Fibroblast of skin of scalp (primary cell): ENCODE measurements at regions not wholly inside any gene's neighbourhood (a gene's known extent, or its start where the extent isn't known, plus 50 kb on each side); places are given as distances from the start of the nearest gene placed in this dataset.
A peak's percentile ranks its signal among the peaks of the same experiment; 100 is the strongest.

ENCODE experiments used
- DNase-seq: peaks from one replicate; pipeline ENCODE4 v3.0.0-alpha.2; 2013

DNA sequence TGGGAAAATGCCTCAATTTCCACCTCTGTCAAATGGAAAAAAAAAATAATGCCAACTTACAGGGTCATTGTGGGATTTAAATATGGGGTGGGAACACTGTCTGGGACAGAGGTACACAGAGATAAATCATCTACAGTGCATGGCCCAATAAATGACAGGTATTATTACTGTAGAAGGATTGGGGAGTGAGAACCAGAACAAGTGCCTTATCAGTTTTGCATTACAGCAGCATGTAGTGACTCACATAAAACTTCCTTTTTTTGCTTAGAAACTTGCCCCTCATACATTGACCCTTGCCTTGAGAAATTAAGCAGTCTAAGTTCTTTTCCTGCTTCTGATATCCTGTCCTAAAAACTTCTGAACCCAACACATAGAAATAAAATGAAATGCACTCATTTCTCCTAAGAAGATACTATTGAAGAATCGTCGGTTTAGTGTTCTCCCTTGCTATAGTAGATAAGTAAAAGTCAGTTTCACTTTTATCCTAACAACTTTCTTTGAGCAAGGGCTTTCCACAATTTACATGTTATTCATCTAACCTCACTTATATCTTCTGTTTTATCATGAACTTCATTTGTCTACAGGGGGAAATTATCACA is 121.0 kb upstream of the HAAO start:
- DNase-seq, result no peak

DNA sequence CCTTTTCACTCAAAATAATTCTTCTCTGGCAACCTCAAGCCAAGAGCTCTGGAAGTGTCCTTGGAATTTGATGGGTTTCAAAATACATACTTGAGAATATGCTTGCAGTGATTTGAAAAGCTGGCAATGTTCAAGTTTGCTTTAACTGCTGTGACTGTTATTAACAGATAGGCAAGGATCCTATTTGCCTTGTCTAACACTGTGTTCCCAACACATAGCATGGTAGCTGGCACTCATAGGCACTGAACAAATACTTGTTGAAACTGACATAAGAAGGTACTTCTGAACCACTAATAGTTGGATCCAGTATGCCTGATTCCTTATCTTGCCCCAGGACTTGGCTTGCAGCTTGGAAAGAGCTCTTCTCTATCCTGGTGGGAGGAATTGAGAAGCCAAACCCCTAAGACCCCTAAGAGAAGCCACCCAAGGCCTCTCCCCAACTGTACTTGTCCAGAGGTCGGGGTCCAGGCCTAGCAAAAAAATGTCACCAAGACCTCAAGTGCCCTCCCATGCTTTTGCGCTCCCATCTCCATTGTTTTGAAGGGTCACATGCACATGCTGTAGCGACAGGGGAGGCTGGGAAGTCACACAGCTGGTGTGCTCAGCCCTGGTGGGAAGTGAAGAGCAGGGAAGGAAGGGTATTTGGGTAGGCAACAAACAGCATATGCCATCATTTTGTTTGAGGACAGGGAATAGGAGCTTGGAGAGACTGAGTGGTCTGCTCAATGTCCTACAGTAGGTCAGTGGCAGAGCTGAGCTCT is 118.4 kb upstream of the HAAO start:
- no peak for DNase-seq

DNA sequence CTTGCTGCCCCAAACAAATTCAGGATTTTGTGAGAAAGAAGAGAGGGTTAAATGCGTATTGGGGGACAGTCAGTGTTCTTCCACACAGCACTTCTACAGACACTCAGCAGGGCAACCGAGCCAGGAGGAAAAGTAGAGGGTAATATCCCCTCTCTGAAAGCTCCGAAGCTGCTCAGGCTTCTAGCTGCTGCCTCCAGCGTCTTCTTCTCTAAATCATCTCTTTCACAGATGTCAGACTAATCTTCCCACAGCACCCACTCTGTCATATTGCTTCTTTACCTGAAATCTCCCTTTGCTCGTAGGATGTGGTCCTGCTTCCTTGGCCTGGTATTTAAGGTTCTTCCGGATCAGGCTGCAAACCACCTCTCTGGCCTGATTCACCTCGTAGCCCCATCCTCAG is 117.6 kb upstream of the HAAO start:
- DNase-seq, result no peak

DNA sequence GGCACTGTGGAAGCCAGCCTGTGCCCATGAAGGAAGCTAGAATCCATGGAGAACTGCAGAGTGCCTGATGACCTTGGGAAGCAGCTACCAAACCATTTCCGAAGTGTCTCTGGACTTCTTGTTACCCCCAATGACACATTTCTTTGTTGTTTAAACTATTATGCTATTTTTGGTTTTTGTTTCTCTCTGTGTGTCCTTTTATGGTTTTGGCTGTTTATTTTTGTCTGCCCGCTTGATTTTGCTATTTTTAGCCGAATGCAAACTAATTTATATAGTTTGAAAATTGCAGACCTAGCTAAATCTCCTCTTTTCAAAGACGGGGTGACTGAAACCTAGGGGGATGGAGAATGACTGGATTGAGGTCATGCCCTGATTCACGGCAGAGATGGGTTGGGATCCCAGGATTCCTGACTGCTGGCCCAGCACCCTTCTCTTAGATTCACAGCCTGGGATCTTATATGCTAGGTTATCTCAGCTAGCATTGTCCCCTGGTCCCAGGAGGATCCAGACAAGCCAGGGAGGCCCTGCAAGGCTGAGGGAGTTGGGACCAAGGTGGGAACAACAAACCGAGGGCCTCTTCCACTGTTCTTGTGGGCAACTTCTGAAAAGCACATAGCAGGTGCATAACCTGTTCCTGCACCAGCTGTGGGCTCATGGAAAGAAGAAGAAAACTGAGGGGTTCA is 116.3 kb upstream of the HAAO start:
- no peak for DNase-seq

DNA sequence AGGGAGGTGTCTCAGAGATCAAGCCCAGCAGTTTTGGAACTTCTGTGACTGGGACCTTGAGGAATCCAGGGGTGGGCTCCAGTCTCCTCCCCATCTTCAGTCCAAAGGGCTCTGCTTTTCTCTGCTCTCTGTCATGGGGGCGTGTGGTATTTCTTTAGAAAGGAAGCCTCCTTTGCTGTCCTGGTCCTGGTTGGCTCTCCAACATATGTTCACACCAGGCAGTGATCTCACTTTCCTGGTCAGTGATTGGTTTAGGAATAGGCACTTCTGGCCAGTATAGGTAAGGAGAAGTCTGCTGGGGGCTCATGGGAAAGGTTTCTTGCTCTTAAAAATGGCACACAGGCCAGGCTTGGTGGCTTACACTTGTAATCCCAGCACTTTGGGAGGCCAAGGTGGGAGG is 115.5 kb upstream of the HAAO start:
- no peak for DNase-seq

DNA sequence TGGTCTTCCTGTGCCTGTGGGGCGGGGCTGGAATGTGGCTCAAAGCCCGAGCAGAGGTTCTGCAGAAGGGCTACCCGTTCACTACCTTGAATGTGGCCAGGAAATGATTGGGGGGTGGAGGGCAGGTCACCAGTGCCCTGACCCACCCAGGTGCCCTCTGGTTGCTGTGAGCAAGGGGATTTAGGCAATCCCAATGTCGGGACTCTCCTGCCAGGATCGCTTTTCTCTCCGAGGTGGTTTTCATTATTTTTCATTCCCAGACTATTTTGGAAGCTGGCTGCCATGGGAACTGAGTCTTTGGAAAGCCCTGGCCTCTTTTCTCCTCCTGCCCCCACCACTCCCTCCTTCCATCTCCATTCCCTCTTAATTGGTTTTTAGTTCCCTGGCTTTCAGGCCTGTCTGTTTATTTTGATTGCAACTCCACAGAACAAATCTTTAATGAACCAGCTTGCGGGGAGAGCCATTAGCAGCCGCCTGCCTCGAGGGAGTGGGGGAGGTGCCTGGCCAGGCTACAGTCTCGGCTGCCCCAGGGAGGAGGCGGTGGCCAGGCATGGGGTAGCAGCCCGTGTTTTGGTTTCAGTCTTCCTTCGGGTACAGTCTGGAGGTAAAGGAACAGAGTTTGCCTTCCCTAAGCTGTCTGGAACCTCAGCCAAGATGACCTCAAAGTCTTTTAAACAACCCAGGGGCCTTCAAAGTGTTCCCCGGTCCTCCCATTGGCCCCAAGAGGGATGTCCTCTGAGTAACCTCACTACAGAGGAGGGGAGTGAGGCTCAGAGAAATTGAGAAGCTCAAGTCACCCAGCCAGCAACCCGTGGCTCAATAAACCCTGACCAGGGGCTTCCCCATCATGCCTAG is 114.4 kb upstream of the HAAO start:
- peak; percentile 79 for DNase-seq

DNA sequence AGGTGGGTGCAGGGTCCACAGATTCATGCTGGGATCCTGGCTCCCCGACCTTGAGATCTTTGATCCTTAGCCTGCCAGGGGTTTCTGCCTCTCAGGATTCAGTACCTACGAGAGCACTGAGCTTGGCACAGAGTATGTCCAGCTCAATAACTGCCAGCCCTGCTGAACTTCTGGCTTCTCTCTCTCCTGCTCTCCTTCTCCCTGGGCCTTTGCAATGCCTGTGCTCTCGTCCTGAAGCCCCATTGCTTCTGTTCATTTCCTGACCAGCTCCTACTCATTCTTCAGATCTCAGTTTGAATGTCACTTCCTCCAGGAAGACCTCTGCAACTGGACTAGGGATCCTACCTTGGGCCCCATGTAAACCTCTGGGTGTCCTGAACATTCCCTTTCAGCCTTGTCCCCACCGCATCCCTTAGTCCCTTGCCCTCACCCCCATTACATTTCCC is 113.8 kb upstream of the HAAO start:
- DNase-seq, result no peak

DNA sequence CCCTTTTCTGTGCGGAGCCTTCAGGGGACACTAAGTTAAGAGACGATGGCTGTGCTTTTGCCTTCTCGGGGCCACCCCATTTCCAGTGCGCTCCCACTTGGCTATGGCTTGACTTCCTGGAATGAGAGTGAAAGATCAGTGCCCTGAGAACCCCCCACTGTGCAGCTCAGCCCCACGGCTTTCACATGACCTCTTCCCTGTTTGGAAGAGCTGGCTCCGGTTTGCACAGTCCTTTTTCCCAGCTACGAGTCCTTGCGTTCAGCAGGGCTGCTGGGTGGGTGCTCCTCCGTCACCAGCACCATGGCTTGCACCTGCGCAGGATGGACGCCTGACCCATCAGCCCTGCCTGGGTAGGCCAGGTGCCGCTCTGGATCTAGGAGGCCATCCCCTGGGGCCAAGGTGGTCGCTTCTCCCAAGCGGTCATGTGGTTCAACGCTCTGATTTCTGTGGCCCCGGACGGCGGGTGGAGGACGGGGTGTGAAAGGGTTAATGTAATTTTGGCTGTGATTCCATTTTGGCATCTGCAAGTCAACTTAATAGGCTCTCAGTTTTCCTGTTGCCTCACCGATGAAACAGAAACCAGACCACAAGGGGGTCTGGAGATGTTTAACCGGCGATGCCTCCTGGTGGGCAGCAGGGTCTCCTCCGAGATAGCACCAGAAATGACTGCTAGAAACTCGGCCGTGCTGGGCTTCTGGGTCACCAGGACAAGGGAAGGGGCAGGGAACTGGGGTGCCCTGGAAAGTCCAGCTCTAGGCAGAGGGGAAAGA is 113.1 kb upstream of the HAAO start:
- DNase-seq, result peak; percentile 81

DNA sequence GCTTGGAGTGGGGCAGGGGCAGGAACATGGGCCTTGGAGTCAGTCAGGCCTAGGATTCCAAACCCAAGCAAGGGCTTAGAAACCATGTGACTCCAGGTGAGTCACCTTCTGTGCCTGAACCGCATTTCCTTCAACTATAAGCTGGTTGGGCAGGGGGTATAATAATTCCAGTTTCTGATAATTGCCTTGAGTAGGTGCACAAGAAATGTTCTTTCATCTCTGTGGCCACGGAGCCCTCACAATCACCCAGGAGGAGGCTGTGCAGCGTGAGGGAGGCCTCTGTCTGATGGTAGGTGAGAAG is 112.1 kb upstream of the HAAO start:
- no peak for DNase-seq

DNA sequence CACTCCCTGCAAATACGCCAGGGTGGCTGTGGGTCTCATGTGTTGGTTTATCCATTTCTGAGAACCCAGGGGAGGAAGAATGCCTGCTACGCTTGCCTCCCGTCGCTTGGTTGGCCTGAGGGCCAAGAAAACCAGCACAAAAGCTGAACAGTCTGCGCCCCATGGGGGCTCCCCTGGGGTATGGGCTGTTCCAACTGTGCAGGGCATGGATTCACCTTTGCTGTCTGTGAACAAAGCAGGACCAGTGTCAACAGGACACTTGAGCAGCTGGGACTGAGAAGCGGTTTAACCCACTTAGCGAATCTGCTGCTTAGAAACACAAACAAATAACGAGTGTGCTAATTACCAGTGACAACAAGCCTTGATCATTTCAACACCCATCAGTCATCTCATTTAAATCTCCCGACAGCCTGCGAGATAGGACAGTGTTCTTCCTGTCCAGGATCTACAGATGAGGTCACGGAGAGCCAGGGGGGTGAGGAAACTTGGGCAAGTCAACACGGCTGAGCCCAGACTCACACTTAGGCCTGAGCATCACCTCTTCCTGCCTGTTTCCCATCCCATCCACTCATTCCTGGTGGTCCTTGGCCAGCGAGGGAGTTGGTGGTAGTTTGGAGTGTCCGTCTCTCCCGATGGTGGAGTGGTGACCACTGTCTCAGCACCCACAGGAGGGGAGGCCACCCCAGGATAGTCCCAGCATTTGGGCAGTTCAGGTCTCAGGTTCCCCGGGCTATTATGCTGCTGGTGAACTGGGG is 111.6 kb upstream of the HAAO start:
- DNase-seq, result no peak

DNA sequence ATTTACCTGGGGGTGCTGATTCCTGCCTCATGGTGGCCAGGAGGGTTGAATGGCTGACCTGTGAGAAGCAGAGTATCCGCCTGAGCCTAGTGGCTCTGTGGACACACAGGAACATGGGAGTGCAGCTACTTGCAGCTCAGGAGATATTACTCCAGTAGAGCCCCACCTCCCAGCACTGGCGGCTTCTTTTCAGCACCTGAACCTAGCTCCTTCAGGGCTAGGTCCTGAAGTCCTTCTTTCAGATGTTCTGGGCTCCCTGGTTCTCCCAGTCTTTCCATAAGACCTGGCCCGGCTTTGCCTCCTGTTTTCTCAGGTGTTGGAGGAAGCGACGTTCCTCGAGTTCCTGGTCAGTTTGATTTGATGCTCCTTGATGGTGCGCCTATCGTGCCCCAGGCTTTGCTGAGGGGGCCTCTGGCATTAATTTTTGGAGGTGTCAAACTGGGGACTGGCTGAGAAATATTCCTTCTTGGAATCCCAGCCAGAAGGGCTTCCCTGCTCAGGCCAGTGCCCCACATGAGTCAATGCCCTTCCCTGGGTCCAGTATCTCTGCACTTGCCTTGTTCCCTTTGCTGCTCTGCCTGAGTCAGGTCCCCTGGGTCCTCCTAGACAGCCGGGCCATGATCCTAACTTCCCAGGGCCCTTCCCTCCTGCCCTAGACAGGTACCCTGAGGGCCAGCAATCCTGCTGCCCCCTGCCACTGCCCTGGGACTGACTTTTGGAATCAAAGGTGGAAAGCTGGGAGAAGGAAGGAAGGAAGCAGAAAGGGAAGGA is 110.7 kb upstream of the HAAO start:
- DNase-seq, result no peak

DNA sequence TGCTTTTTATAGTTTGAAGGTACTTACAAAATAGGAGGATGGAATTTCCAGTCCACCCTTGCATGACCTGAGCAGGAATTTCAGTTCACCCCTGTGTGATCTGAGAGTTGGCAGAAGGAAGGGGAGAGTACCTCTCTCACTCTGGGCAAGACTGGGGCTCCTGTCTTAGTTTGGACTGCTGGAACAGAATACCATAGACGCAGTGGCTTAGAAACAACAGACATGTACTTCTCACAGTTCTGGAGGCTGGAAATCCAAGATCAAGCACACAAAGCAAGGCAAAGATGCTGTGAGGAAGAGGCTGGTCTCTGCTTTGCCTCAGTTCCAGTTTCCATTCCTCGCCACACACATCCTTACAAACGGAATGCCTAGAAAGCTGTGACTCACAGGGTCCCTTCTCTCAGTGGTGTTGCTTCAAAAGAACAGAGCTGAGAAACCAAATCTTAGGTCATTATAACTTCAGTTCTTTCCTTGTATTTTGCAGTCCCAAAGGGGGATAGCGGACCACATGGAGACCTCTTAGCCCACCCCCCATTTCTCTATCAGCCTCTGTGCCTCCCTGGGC is 108.8 kb upstream of the HAAO start:
- peak; percentile 63 for DNase-seq

DNA sequence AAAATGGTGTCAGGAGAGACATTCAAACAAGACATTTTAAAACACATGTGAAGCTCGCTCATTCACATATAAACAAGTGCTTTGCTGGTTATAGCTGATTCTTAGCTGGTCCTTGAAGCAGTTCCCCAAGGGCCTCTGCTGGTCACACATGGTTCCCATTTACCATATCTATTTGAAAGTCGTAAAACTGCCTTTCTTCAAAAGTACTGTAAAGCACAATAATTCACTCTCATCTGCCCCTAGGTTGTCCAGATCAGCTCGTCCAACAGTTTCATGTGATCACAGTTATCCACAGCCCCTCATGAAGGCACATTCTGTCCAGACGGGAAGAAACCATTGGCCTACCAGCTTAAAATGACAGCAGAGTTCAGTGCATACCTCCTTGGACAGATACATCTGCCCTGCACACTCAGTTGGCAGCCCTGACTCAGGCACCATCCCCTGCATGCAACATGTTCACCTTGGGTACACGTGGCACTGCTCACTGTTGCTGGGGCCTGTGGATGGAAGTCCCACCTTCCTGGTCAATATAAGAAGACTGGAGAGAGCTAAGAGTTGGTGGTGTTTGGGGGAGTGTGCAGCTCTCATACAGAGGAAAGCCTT is 108.0 kb upstream of the HAAO start:
- DNase-seq, result no peak

DNA sequence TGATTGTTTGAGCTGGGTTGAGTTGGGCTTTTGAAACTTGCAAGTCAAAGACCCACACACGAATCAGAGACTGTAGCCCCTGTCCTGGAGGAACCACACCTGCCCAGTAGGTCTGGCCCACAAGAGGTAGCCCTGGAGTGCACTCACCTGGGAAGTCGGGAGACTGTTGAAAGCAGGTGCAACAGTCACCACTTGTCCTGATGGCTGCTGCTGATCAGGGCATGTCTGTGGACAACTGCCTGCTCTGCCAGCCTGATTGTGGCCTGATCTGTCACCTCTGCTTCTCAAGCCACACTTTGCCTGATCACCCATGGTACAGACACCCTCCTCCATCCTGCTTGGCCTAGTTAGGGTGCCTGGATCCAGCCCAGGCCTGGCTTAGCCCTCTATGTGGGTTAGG is 105.0 kb upstream of the HAAO start:
- DNase-seq, result no peak

DNA sequence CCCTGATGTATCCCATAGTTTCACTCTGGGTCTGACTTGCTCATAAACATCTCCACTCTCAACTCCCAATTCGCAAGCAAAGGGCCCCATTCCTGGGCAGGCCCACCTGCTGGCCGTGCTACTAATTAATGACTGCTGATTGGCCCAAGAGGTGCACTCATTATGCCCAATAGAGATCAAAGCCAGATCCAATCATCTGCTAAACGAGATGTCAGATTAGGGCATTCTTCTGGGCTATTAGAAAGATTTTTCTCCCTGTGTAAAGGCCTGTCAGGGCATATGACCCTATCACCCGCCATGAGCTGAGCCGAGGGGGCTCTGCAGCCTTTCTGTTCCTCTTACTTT is 103.4 kb upstream of the HAAO start:
- DNase-seq, result no peak

DNA sequence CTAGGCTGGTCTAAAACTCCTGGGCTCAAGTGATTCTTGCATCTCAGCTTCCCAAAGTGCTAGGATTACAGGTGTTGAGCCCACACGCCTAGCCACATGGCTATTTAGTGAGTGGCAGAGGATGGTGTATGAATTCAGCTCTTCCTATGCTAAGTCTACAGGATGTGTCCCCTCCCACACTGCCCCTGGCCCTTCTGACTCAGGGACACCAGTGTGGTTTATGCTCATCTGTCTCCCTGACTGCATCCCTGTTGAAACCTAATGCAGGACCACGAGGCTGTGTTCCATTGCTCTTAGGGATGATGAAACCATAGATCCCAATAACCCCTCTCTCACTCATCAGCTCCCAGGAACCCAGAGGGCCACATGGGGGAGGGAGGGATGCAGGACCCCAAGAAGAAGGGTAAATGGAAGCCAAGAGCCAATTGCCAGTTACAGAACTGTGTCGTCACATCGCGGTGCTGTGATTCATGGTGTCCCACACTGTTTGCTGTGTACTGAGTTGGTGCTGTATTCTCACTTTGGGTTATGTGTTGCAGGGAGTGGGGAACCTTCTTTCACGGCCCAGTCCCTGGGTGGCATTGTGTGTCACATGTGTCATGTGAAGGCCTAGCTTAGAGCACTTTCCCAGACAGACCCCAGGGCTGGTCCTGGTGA is 102.9 kb upstream of the HAAO start:
- DNase-seq, result no peak

DNA sequence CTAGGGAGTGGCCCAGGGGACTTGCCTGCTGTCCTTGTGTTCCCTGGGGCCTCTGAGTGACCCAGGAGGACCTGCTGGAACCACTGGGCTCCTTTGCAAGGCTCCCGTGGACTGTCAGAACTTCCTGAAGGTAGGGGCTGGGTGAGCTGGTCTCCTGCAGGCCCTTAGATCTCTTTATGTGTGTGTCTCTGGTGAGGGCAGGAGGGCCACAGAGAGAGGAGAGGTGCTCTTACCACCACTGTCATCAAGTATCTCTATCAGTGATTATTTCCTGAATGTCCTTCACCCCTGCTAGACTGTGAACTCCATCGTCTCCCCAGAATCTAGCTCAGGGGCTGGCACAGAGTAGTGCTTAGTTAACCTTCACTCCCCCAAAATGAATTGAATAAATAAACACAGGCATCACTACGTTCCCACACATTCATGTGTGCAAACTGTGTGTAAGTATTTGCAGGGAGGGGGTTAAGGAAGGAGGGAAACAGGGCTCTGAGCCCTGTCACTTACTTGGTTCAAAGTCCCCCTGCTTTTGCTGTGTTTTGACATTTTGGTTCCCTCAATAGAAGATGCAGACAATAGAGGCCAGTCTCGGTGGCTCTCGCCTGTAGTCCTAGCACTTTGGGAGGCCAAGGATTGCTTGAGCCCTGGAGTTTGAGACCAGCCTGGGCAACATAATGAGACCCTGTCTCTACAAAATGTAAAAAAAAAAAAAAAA is 100.8 kb upstream of the HAAO start:
- no peak for DNase-seq

DNA sequence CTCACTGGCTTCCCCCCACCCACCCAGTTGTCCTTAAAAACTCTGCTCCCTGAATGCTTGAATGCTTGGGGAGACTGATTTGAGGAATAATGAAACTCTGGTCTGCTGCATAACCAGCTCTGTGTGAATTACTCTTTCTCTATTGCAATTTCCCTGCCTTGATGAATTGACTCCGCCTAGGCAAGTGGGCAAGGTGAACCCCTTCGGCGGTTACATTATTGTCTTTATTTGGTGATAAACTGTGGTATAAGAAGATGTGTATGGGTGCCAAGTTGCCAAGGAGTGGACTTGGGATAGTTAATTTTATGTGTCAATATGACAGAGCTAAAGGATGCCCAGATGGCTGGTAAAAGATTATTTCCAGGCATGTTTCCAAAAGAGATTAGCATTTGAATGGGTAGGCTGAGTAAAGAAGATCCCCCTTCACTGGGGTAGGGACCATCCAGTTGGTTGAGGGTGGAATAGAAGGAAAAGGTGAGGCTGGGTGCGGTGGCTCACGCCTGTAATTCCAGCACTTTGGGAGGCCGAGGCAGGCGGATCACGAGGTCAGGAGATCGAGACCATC is 98.5 kb upstream of the HAAO start:
- no peak for DNase-seq
